Breast epithelium (tissue), 3 donors: ENCODE measurements at regions not wholly inside any gene's neighbourhood (a gene's known extent, or its start where the extent isn't known, plus 50 kb on each side); places are given as distances from the start of the nearest gene placed in this dataset.

Experiments
- CTCF ChIP-seq, 3 donors: fragments of 450-650 bp; IDR thresholded peaks; one replicate each; pipeline ENCODE4 v1.5.1; 2016 to 2017; ENCODE audit warnings: antibody characterized with exemption in 3 of 3, mild to moderate bottlenecking in 3 of 3, moderate library complexity in 3 of 3
- POLR2A ChIP-seq: fragments of 450-650 bp; IDR thresholded peaks from one replicate; pipeline ENCODE4 v1.6.1; 2016; ENCODE audit warnings: antibody characterized with exemption, mild to moderate bottlenecking, moderate library complexity
- POLR2AphosphoS5 ChIP-seq, 3 donors: sonication (generic); formaldehyde crosslinking; IDR thresholded peaks; one replicate each; pipeline ENCODE4 v1.6.1; 2017; ENCODE audit warnings: antibody characterized with exemption in 3 of 3

- TF ChIP-seq CTCF (IDR thresholded peaks at IDR 0.05) (no peak), POLR2AphosphoS5 (IDR thresholded peaks at IDR 0.05) (no peak), POLR2A (no peak)
These were observed 247.0 kb upstream of the TNC start for GRCh38 chr9:115364991-115365390.
